ENCODE measurements at regions not wholly inside any gene's neighbourhood (a gene's known extent, or its start where the extent isn't known, plus 50 kb on each side); places are given as distances from the start of the nearest gene placed in this dataset.

GRCh38 chr17:73753751-73754496, 109.7 kb upstream of the SDK2 start:
- DNase-seq (ENCODE audit: low spot score) = no peak
- in situ Hi-C loops (cut with MboI; ENCODE audit: low pct_unique_long_range_greater_than_20kb, low sequenced_read_pairs, unreplicated experiment) = no loop called here
- TF ChIP-seq CTCF (IDR thresholded peaks at IDR 0.05; ENCODE audit: extremely low read depth, insufficient read depth, missing control alignments) = no peak

DNA sequence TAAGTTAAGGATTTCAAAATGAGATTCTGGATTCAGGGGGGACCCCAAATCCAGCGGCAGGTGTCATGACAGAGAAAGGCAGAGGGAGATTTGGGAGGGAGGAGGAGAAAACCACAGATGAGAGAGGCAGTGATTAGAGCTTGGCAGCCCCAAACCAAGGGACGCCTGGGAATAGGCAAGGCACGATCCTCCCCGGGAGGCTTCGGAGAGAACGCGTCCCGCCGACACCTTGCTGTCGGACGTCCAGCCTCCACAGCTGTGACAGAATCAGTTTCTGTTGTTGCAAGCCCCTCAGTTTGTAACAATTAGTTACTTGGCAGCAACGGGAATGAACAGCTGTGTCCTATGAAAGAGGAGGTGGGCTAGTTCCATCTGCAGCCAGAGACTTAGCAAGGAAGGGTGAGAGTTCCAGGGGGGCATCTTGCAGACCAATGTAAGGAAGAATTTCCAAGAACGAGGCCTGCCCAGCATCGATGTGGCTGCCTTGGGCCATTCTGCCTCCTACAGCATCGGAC, 110.7 kb upstream of the SDK2 start:
- TF ChIP-seq CTCF (IDR thresholded peaks at IDR 0.05; ENCODE audit: extremely low read depth, insufficient read depth, missing control alignments) = no peak
- in situ Hi-C loops (cut with MboI; ENCODE audit: low pct_unique_long_range_greater_than_20kb, low sequenced_read_pairs, unreplicated experiment) = no loop called here
- DNase-seq (ENCODE audit: low spot score) = no peak

DNA sequence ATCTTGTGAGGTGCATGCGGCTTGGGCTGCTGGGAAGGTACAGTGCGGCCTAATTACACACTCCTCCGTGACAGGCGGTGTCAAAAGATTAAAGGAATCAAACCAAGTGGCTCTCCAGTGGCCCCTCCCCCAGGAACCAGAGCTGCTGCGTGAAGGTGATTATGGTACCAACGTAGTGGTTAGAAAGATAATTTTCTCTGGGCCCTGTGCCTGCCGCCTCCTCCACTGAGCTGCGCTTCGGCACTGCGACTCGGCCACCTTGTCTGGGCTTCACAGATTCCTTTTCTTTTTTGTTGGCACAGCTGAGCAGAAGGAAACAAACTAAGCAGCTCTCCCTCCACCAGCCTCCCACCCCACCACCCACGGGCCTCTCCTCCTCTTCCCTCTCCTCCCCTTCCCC, 113.2 kb upstream of the SDK2 start:
- TF ChIP-seq CTCF (IDR thresholded peaks at IDR 0.05; ENCODE audit: extremely low read depth, insufficient read depth, missing control alignments) = no peak
- in situ Hi-C loops (cut with MboI; ENCODE audit: low pct_unique_long_range_greater_than_20kb, low sequenced_read_pairs, unreplicated experiment) = no loop called here
- no peak for DNase-seq (ENCODE audit: low spot score)

DNA sequence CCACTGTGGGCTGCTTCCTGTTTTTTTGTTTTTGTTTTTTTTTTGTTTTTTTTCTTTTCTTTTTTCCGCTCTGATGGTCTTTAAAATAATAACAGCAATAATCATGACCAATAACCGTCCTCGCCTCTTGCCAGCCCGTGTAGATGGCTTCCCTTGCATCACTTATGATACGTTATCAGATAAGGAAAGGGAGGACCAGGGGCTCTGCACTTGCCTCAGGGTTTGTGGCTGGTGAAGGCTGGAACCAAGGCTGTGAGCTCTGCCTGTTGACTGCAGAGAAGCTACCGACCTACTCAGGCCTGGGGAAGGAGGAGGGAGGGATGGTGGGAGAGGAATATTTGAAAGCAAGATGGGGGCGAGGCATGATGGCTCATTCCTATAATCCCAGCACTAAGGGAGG, 114.0 kb upstream of the SDK2 start:
- in situ Hi-C loops (cut with MboI; ENCODE audit: low pct_unique_long_range_greater_than_20kb, low sequenced_read_pairs, unreplicated experiment) = no loop called here
- TF ChIP-seq CTCF (IDR thresholded peaks at IDR 0.05; ENCODE audit: extremely low read depth, insufficient read depth, missing control alignments) = no peak
- no peak for DNase-seq (ENCODE audit: low spot score)

- in situ Hi-C loops (cut with MboI; ENCODE audit: low pct_unique_long_range_greater_than_20kb, low sequenced_read_pairs, unreplicated experiment) = no loop called here
- no peak for TF ChIP-seq CTCF (IDR thresholded peaks at IDR 0.05; ENCODE audit: extremely low read depth, insufficient read depth, missing control alignments)
- no peak for DNase-seq (ENCODE audit: low spot score)
Measured at GRCh38 chr17:73759324-73759723, 115.1 kb upstream of the SDK2 start.

- TF ChIP-seq CTCF (IDR thresholded peaks at IDR 0.05; ENCODE audit: extremely low read depth, insufficient read depth, missing control alignments) = no peak
- no peak for DNase-seq (ENCODE audit: low spot score)
- in situ Hi-C loops (cut with MboI; ENCODE audit: low pct_unique_long_range_greater_than_20kb, low sequenced_read_pairs, unreplicated experiment) = no loop called here
Measured at GRCh38 chr17:73759734-73760438, 115.6 kb upstream of the SDK2 start.

Data from GM13977 (cell line).